OCI-LY1 (cell line): ENCODE measurements at regions not wholly inside any gene's neighbourhood (a gene's known extent, or its start where the extent isn't known, plus 50 kb on each side); places are given as distances from the start of the nearest gene placed in this dataset.

ENCODE experiments used
- H2AFZ ChIP-seq: fragments of 200-600 bp; sonication (generic), shearing (Covaris generic); 2 replicates; pipeline ENCODE4 v1.6.0; 2014; ENCODE audit warnings: antibody characterized with exemption, mild to moderate bottlenecking, low read length
- H3F3A ChIP-seq: fragments of 200-600 bp; sonication (generic), shearing (Covaris generic); 2 replicates; pipeline ENCODE4 v1.6.0; 2014; ENCODE audit warnings: mild to moderate bottlenecking, antibody characterized with exemption, low read length, moderate library complexity; ENCODE audit not compliant: insufficient read depth
- H3K27ac ChIP-seq: fragments of 200-600 bp; sonication (generic); 2 replicates; pipeline ENCODE4 v1.5.1; 2014; ENCODE audit warnings: low read length, mixed run types, mild to moderate bottlenecking, low read depth; ENCODE audit not compliant: poor library complexity, severe bottlenecking
- H3K27me3 ChIP-seq: fragments of 200-600 bp; sonication (generic); 2 replicates; pipeline ENCODE4 v1.6.0; 2014; ENCODE audit warnings: antibody characterized with exemption, mild to moderate bottlenecking, low read length, moderate library complexity; ENCODE audit not compliant: insufficient read depth
- H3K36me3 ChIP-seq: fragments of 200-600 bp; sonication (generic); 2 replicates; pipeline ENCODE4 v1.6.1; 2014; ENCODE audit warnings: mild to moderate bottlenecking, antibody characterized with exemption, low read length, moderate library complexity, mixed read lengths; ENCODE audit not compliant: insufficient read depth
- H3K4me1 ChIP-seq: fragments of 200-600 bp; sonication (generic); 2 replicates; pipeline ENCODE4 v1.5.1; 2014; ENCODE audit warnings: mild to moderate bottlenecking, low read length, moderate library complexity; ENCODE audit not compliant: insufficient read depth, severe bottlenecking
- H3K4me2 ChIP-seq: fragments of 200-600 bp; sonication (generic), shearing (Covaris generic); 2 replicates; pipeline ENCODE4 v1.6.1; 2014; ENCODE audit warnings: low read length
- H3K4me3 ChIP-seq: fragments of 200-600 bp; sonication (generic); 2 replicates; pipeline ENCODE4 v1.5.1; 2014; ENCODE audit warnings: low read length, low read depth, mild to moderate bottlenecking, mixed read lengths; ENCODE audit not compliant: poor library complexity, severe bottlenecking
- H3K79me2 ChIP-seq: fragments of 200-600 bp; shearing (Covaris generic); 2 replicates; pipeline ENCODE4 v1.6.1; 2016; ENCODE audit warnings: mixed run types, low read length, mixed read lengths; ENCODE audit not compliant: insufficient read depth
- H3K9ac ChIP-seq: fragments of 200-600 bp; sonication (generic), shearing (Covaris generic); 2 replicates; pipeline ENCODE4 v1.6.1; 2014; ENCODE audit warnings: mild to moderate bottlenecking, low read length, mixed read lengths
- H3K9me2 ChIP-seq: fragments of 200-600 bp; sonication (generic), shearing (Covaris generic); 2 replicates; pipeline ENCODE4 v1.6.1; 2014; ENCODE audit warnings: low read depth, mild to moderate bottlenecking, low read length, mixed read lengths
- H3K9me3 ChIP-seq: fragments of 200-600 bp; shearing (Covaris generic); 2 replicates; pipeline ENCODE4 v1.6.1; 2014; ENCODE audit warnings: low read length, mixed read lengths
- H4K20me1 ChIP-seq: fragments of 200-600 bp; sonication (generic), shearing (Covaris generic); 2 replicates; pipeline ENCODE4 v1.6.0; 2016; ENCODE audit warnings: mild to moderate bottlenecking, low read length; ENCODE audit not compliant: insufficient read depth
- EZH2 ChIP-seq: fragments of 200-600 bp; sonication (generic), shearing (Covaris generic); IDR thresholded peaks from 2 replicates; pipeline ENCODE4 v1.8.0; 2017; ENCODE audit warnings: borderline replicate concordance, mixed run types, mild to moderate bottlenecking, antibody characterized with exemption, low read length, moderate library complexity, mixed read lengths
- TF ChIP-seq, protein P1 (sequence below): fragments of 200-600 bp; sonication (generic), shearing (Covaris generic); IDR thresholded peaks from 2 replicates; pipeline ENCODE4 v1.5.1; 2017; ENCODE audit warnings: mild to moderate bottlenecking, antibody characterized with exemption, low read length, moderate library complexity, mixed read lengths

DNA sequence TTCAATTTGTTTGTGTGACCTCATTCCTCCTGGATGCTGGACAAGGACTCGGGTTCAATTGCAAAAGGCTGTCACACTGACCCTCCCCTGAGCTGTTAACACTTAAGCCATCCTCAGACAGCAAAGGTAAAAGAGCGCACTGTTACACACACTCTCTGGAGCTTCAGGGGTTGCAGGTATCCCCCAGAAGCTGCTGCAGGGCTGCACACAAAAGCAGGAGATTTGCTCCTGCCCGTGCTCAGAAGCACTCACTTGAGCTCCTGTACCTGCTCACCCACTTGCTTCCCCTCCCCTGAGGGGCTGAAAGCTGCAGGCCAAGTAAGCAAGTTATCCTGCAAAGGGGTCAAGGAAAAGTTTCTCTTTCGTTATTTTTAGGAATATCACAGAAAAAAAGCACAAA, 886.2 kb upstream of the ZWINT start:
- H3K27me3 ChIP-seq: no peaks in the 10 kb centered on the region
- no peak overlapping the region for H3K9ac ChIP-seq
- no peaks in the 10 kb centered on the region for H3K36me3 ChIP-seq
- no peaks in the 10 kb centered on the region for H3K9me3 ChIP-seq
- H3K4me1 ChIP-seq: no peaks in the 10 kb centered on the region
- no peak overlapping the region for H3K4me3 ChIP-seq
- H2AFZ ChIP-seq: no peak overlapping the region
- H3K4me2 ChIP-seq: no peak overlapping the region
- H3K9me2 ChIP-seq: no peaks in the 10 kb centered on the region
- H3F3A ChIP-seq: no peaks in the 10 kb centered on the region
- TF ChIP-seq, protein P1, sequence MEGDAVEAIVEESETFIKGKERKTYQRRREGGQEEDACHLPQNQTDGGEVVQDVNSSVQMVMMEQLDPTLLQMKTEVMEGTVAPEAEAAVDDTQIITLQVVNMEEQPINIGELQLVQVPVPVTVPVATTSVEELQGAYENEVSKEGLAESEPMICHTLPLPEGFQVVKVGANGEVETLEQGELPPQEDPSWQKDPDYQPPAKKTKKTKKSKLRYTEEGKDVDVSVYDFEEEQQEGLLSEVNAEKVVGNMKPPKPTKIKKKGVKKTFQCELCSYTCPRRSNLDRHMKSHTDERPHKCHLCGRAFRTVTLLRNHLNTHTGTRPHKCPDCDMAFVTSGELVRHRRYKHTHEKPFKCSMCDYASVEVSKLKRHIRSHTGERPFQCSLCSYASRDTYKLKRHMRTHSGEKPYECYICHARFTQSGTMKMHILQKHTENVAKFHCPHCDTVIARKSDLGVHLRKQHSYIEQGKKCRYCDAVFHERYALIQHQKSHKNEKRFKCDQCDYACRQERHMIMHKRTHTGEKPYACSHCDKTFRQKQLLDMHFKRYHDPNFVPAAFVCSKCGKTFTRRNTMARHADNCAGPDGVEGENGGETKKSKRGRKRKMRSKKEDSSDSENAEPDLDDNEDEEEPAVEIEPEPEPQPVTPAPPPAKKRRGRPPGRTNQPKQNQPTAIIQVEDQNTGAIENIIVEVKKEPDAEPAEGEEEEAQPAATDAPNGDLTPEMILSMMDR: no peak
- no peak overlapping the region for H3K27ac ChIP-seq
- H4K20me1 ChIP-seq: no peaks in the 10 kb centered on the region
- no peaks in the 10 kb centered on the region for H3K79me2 ChIP-seq

DNA sequence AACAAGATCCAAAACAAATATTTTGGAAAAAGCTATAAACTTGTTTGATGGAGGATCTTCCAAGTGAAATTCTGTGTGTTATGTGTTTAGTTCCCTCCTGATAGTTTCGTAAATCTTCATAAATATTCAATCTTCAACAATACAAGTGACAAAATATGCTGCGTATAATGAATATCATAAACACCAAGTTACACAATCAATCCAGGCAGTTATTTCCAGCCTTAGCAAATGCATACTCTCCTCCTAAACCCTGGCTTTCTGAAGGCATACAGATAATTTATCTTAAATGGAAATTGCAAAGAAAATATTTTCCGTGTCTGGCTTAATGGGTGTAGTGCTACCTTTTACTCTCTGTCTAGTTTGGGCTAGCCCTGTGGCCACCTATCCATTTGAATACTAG, 864.9 kb upstream of the ZWINT start:
- Histone ChIP-seq H3K4me1 (no peaks in the 10 kb centered on the region), H3K27ac (no peak overlapping the region), H3K9me2 (no peaks in the 10 kb centered on the region), H2AFZ (no peak overlapping the region), H3K9ac (no peak overlapping the region), H3K27me3 (no peaks in the 10 kb centered on the region), H3K4me3 (no peak overlapping the region), H3K9me3 (no peaks in the 10 kb centered on the region), H3F3A (no peaks in the 10 kb centered on the region), H3K36me3 (no peaks in the 10 kb centered on the region), H3K4me2 (no peak overlapping the region), H4K20me1 (no peaks in the 10 kb centered on the region), H3K79me2 (no peaks in the 10 kb centered on the region)
- TF ChIP-seq EZH2: no peak
- TF ChIP-seq, protein P1: no peak

- Histone ChIP-seq H2AFZ (no peak overlapping the region), H3K4me2 (no peak overlapping the region), H3K9me2 (no peaks in the 10 kb centered on the region), H3K9ac (no peak overlapping the region), H3K79me2 (no peaks in the 10 kb centered on the region), H3F3A (no peaks in the 10 kb centered on the region), H3K27ac (no peak overlapping the region), H3K4me1 (no peaks in the 10 kb centered on the region), H3K36me3 (no peaks in the 10 kb centered on the region), H4K20me1 (no peaks in the 10 kb centered on the region), H3K27me3 (no peaks in the 10 kb centered on the region), H3K4me3 (no peak overlapping the region), H3K9me3 (no peaks in the 10 kb centered on the region)
- TF ChIP-seq, protein P1: no peak
- TF ChIP-seq EZH2: no peak
Measured at GRCh38 chr10:57224811-57225210, 863.8 kb upstream of the ZWINT start.
